Brain microvascular endothelial cell (primary cell): ENCODE measurements at regions not wholly inside any gene's neighbourhood (a gene's known extent, or its start where the extent isn't known, plus 50 kb on each side); places are given as distances from the start of the nearest gene placed in this dataset.

Source experiments
- DNase-seq: peaks from one replicate; pipeline ENCODE4 v3.0.0-alpha.2; 2020
- H3K27ac ChIP-seq: fragments of 250-450 bp; sonication (Bioruptor Pico); 2 replicates; pipeline ENCODE4 v1.5.1; 2020; ENCODE audit warnings: mild to moderate bottlenecking, moderate library complexity
- H3K27me3 ChIP-seq: fragments of 250-450 bp; sonication (Bioruptor Pico); replicated peaks from 2 replicates; pipeline ENCODE4 v1.5.1; 2020; ENCODE audit warnings: mild to moderate bottlenecking
- H3K36me3 ChIP-seq: fragments of 250-450 bp; sonication (Bioruptor Pico); replicated peaks from 2 replicates; pipeline ENCODE4 v1.5.1; 2020; ENCODE audit warnings: mild to moderate bottlenecking
- H3K4me3 ChIP-seq: 2 replicates; pipeline ENCODE4 v1.5.1; 2011; ENCODE audit warnings: low read depth, mild to moderate bottlenecking, control low read depth, low read length, moderate library complexity
- CTCF ChIP-seq: IDR thresholded peaks from 2 replicates; pipeline ENCODE4 v1.5.1; 2011; ENCODE audit warnings: low read depth, mild to moderate bottlenecking, moderate library complexity, low read length, control low read depth, inconsistent platforms; ENCODE audit errors: missing control alignments
- in situ Hi-C: cut with HindIII; loops from 2 replicates; pipeline ENCODE4 v1.10.0; 2017; ENCODE audit warnings: low sequenced_read_pairs, low pct_ligation_motif_present

- Histone ChIP-seq H3K27me3 (no peaks in the 10 kb centered on the region), H3K36me3 (no peaks in the 10 kb centered on the region), H3K4me3 (no peak overlapping the region), H3K27ac (no peak overlapping the region)
- in situ Hi-C loops: no loop called here
- no peak for TF ChIP-seq CTCF
- DNase-seq: no peak
These were observed 119.1 kb upstream of the PLCL2 start for GRCh38 chr3:16765661-16766060.

GRCh38 chr3:16767006-16767405, 117.7 kb upstream of the PLCL2 start:
- in situ Hi-C loops: no loop called here
- Histone ChIP-seq H3K27me3 (no peaks in the 10 kb centered on the region), H3K4me3 (no peak overlapping the region), H3K27ac (no peak overlapping the region), H3K36me3 (no peaks in the 10 kb centered on the region)
- no peak for DNase-seq
- no peak for TF ChIP-seq CTCF

GRCh38 chr3:16768014-16768413, 116.7 kb upstream of the PLCL2 start:
- TF ChIP-seq CTCF: no peak
- no peak overlapping the region for H3K27ac ChIP-seq
- H3K27me3 ChIP-seq: no peaks in the 10 kb centered on the region
- no peak overlapping the region for H3K4me3 ChIP-seq
- in situ Hi-C loops: no loop called here
- H3K36me3 ChIP-seq: no peaks in the 10 kb centered on the region
- DNase-seq: no peak

GRCh38 chr3:16768956-16769355, 115.8 kb upstream of the PLCL2 start:
- no peak overlapping the region for H3K4me3 ChIP-seq
- no peaks in the 10 kb centered on the region for H3K36me3 ChIP-seq
- TF ChIP-seq CTCF: no peak
- no peak overlapping the region for H3K27ac ChIP-seq
- no peaks in the 10 kb centered on the region for H3K27me3 ChIP-seq
- in situ Hi-C loops: no loop called here
- DNase-seq: peak; percentile 6

- DNase-seq: no peak
- Histone ChIP-seq H3K27ac (no peak overlapping the region), H3K36me3 (no peaks in the 10 kb centered on the region), H3K27me3 (no peaks in the 10 kb centered on the region), H3K4me3 (no peak overlapping the region)
- no peak for TF ChIP-seq CTCF
- in situ Hi-C loops: no loop called here
These were observed 115.2 kb upstream of the PLCL2 start for GRCh38 chr3:16769525-16769924.

GRCh38 chr3:16770021-16770420, 114.7 kb upstream of the PLCL2 start:
- Histone ChIP-seq H3K27ac (no peak overlapping the region), H3K4me3 (no peak overlapping the region), H3K36me3 (no peaks in the 10 kb centered on the region), H3K27me3 (no peaks in the 10 kb centered on the region)
- in situ Hi-C loops: no loop called here
- no peak for DNase-seq
- no peak for TF ChIP-seq CTCF
